Astrocyte of the spinal cord (primary cell): ENCODE measurements at regions not wholly inside any gene's neighbourhood (a gene's known extent, or its start where the extent isn't known, plus 50 kb on each side); places are given as distances from the start of the nearest gene placed in this dataset.
A peak's percentile ranks its signal among the peaks of the same experiment; 100 is the strongest.

Source experiments
- DNase-seq: peaks from one replicate; pipeline ENCODE4 v3.0.0; 2011; ENCODE audit warnings: low read depth, low spot score
- H3K4me3 ChIP-seq: 2 replicates; pipeline ENCODE4 v1.5.1; 2011; ENCODE audit warnings: low read depth, mild to moderate bottlenecking, low read length, moderate library complexity
- CTCF ChIP-seq: IDR thresholded peaks from 2 replicates; pipeline ENCODE4 v1.5.1; 2012; ENCODE audit warnings: low read depth, mild to moderate bottlenecking, low read length, inconsistent platforms
- in situ Hi-C: cut with HindIII; loops from 2 replicates; pipeline ENCODE4 v1.10.0; 2017; ENCODE audit warnings: low sequenced_read_pairs

DNA sequence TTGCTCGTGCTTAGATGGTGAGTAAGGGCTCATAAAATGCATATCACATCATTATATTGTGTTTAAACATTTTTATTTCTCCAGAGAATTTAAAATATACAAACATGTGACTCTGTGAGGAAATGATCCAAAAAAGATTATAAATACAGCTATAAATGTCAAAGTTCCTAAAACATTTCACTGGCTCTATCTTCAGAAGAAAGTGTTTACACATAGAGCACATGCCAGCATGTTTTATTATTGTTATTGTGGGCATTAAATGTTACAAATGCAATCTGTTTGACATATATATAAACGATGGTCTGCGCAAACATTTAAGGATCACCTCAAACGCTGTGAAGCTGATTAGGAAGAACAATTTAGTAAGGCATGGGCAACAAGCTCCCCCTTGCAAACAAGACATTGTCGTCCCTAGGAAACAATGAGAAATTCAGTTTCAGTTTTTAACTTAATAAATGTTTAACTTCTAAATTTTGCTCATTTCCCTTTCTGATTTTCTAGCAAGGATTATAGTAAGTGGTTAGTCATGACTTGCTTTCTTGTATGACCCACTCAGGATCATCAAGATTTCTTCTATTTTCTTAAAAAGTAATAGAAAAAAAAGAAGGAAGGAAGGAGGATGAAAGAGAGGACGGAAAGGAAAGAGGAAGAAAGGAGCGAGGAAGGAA is 207.5 kb downstream of the SATB1 start:
- no peak overlapping the region for H3K4me3 ChIP-seq
- in situ Hi-C loops, result no loop called here

GRCh38 chr3:18216996-18217395 is 208.1 kb downstream of the SATB1 start:
- no peak for DNase-seq
- H3K4me3 ChIP-seq, result no peak overlapping the region
- TF ChIP-seq CTCF, result no peak
- in situ Hi-C loops, result no loop called here

More for the DNA sequence above, 207.5 kb downstream of the SATB1 start:
- TF ChIP-seq CTCF, result no peak
- no peak for DNase-seq

DNA sequence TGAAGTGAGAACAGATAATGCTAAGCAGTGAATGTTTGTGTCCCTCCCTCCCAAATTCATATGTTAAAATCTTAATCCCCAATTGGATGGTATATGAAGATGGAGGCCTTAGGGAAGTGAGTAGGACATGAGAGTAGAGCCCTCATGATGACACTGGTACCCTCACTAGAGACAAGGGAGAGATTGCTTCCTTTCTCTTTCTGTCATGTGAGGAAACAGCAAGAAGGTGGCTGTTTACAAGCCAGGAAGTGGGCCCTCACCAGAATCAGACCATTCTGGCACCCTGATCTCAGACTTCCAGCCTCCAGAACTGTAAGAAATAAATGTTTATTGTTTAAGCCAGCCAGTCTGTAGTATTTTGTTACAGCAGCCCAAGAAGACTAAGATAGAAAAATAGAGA is 209.5 kb downstream of the SATB1 start:
- in situ Hi-C loops, result no loop called here
- no peak overlapping the region for H3K4me3 ChIP-seq
- no peak for TF ChIP-seq CTCF
- no peak for DNase-seq

DNA sequence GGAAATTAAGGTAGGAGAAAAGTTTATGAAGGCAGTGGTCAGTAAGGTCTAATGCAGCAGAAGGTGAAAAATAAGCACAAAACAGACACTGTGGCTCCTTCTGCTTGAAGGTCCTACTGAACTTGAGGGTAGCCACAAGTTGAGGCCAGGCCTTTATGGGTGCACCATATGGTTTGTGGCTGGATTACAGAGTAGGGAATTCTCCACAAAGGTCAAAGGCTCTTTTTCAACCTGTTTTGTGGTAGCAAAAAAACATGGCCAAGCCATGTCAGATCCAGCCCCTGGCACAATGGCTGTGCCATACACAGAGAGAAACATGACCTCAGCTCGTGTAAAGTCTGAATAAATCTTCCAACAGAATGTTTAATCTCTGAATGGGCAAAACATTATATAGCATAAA is 214.0 kb downstream of the SATB1 start:
- peak; percentile 12 for DNase-seq
- H3K4me3 ChIP-seq, result no peak overlapping the region
- in situ Hi-C loops, result no loop called here
- no peak for TF ChIP-seq CTCF

GRCh38 chr3:18208856-18209255 is 216.3 kb downstream of the SATB1 start:
- no peak for TF ChIP-seq CTCF
- no peak for DNase-seq
- H3K4me3 ChIP-seq, result no peak overlapping the region
- in situ Hi-C loops, result no loop called here

DNA sequence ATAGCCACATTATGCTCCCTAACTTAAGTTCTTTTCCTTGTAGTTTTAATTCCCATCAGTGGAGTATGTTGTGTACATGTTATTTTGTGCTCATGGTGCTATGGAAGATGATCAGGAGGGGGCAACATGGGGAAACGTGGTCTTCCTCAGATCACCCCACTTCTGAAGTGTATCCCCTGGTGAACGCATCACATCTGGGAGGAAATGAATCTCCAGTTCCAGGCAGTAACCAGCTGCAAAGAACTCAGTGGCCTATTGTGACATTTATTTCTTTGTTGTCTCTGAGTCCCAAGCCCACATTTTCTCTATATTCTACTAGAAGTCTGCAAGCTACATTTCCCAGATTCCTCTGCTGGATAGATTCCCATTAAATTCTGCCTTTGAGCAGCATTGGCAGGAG is 217.0 kb downstream of the SATB1 start:
- DNase-seq, result no peak
- no peak for TF ChIP-seq CTCF
- in situ Hi-C loops, result no loop called here
- no peak overlapping the region for H3K4me3 ChIP-seq
